Fibroblast of mammary gland (primary cell): ENCODE measurements at regions not wholly inside any gene's neighbourhood (a gene's known extent, or its start where the extent isn't known, plus 50 kb on each side); places are given as distances from the start of the nearest gene placed in this dataset.
A peak's percentile ranks its signal among the peaks of the same experiment; 100 is the strongest.

Experiments used
- DNase-seq: peaks from one replicate; pipeline ENCODE4 v3.0.0-alpha.2; 2010; ENCODE audit warnings: low read depth
- H3K4me3 ChIP-seq: 2 replicates; pipeline ENCODE4 v1.5.1; 2011; ENCODE audit warnings: low read depth, mild to moderate bottlenecking, low read length, moderate library complexity; ENCODE audit not compliant: control insufficient read depth
- CTCF ChIP-seq: conservative IDR thresholded peaks from 2 replicates; pipeline ENCODE4 v1.5.1; 2011; ENCODE audit warnings: low read depth, low read length, inconsistent platforms; ENCODE audit not compliant: control insufficient read depth, insufficient read depth

- H3K4me3 ChIP-seq: no peak overlapping the region
- no peak for TF ChIP-seq CTCF
- no peak for DNase-seq
These were observed 177.4 kb downstream of the TBXT start for GRCh38 chr6:165990216-165990615.

GRCh38 chr6:165988757-165989456 lies 178.7 kb downstream of the TBXT start:
- DNase-seq: no peak
- TF ChIP-seq CTCF: no peak
- H3K4me3 ChIP-seq: no peak overlapping the region

- no peak for TF ChIP-seq CTCF
These were observed 179.3 kb downstream of the TBXT start for GRCh38 chr6:165988302-165988756.

GRCh38 chr6:165987483-165988301 lies 180.0 kb downstream of the TBXT start:
- H3K4me3 ChIP-seq: peak overlapping the region; percentile 35
- TF ChIP-seq CTCF: no peak
- DNase-seq: peak; percentile 87

More at GRCh38 chr6:165988302-165988756, 179.3 kb downstream of the TBXT start:
- H3K4me3 ChIP-seq: peak overlapping the region; percentile 1
- no peak for DNase-seq

GRCh38 chr6:165986914-165987482 lies 180.7 kb downstream of the TBXT start:
- no peak for TF ChIP-seq CTCF
- peak overlapping the region; percentile 35 for H3K4me3 ChIP-seq
- DNase-seq: peak; percentile 30

- no peak overlapping the region for H3K4me3 ChIP-seq
- no peak for TF ChIP-seq CTCF
- DNase-seq: no peak
These were observed 181.2 kb downstream of the TBXT start for GRCh38 chr6:165986311-165986913.
